ENCODE measurements at regions not wholly inside any gene's neighbourhood (a gene's known extent, or its start where the extent isn't known, plus 50 kb on each side); places are given as distances from the start of the nearest gene placed in this dataset.

DNA sequence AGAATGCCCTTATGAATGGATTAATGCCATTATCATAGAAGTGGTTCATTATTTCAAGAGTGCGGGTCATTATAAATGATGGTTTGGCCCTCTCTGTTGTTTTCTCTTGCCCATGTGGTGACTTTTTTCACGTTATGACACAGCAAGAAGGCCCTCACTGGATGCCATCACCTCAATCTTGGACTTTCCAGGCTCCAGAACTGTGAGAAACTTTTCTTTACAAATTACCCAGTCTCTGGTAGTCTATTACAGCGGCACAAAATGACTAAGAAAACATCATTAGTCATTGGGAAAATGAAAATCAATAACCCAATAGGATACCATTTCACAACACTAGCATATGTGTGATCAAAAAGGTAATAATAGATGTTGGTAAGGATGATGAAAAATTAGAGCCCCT lies 119.0 kb upstream of the LPP start:
- TF ChIP-seq EZH2 (IDR thresholded peaks at IDR 0.05; ENCODE audit: borderline replicate concordance, control insufficient read depth, low read depth, low read length), result no peak
- no peak for TF ChIP-seq TAF1 (IDR thresholded peaks at IDR 0.05; ENCODE audit: borderline replicate concordance, low read depth, low read length)
- TF ChIP-seq POLR2AphosphoS2 (IDR thresholded peaks at IDR 0.05; ENCODE audit: low read depth, low read length), result no peak
- TF ChIP-seq RBBP5 (conservative IDR thresholded peaks at IDR 0.05), result no peak
